Brain microvascular endothelial cell (primary cell): ENCODE measurements at regions not wholly inside any gene's neighbourhood (a gene's known extent, or its start where the extent isn't known, plus 50 kb on each side); places are given as distances from the start of the nearest gene placed in this dataset.

Experiments
- DNase-seq: peaks from one replicate; pipeline ENCODE4 v3.0.0-alpha.2; 2020
- H3K27ac ChIP-seq: fragments of 250-450 bp; sonication (Bioruptor Pico); 2 replicates; pipeline ENCODE4 v1.5.1; 2020; ENCODE audit warnings: mild to moderate bottlenecking, moderate library complexity
- H3K27me3 ChIP-seq: fragments of 250-450 bp; sonication (Bioruptor Pico); replicated peaks from 2 replicates; pipeline ENCODE4 v1.5.1; 2020; ENCODE audit warnings: mild to moderate bottlenecking
- H3K36me3 ChIP-seq: fragments of 250-450 bp; sonication (Bioruptor Pico); replicated peaks from 2 replicates; pipeline ENCODE4 v1.5.1; 2020; ENCODE audit warnings: mild to moderate bottlenecking
- H3K4me3 ChIP-seq: 2 replicates; pipeline ENCODE4 v1.5.1; 2011; ENCODE audit warnings: low read depth, mild to moderate bottlenecking, control low read depth, low read length, moderate library complexity
- in situ Hi-C: cut with HindIII; loops from 2 replicates; pipeline ENCODE4 v1.10.0; 2017; ENCODE audit warnings: low sequenced_read_pairs, low pct_ligation_motif_present
- TF ChIP-seq, protein P1 (sequence below): IDR thresholded peaks from 2 replicates; pipeline ENCODE4 v1.5.1; 2011; ENCODE audit warnings: low read depth, mild to moderate bottlenecking, moderate library complexity, low read length, control low read depth, inconsistent platforms; ENCODE audit errors: missing control alignments

GRCh38 chr20:58048096-58048702, 180.3 kb downstream of the ANKRD60 start:
- Histone ChIP-seq H3K27me3 (no peaks in the 10 kb centered on the region), H3K4me3 (no peak overlapping the region), H3K36me3 (no peaks in the 10 kb centered on the region), H3K27ac (no peak overlapping the region)
- peak; percentile 18 for DNase-seq
- TF ChIP-seq, protein P1, sequence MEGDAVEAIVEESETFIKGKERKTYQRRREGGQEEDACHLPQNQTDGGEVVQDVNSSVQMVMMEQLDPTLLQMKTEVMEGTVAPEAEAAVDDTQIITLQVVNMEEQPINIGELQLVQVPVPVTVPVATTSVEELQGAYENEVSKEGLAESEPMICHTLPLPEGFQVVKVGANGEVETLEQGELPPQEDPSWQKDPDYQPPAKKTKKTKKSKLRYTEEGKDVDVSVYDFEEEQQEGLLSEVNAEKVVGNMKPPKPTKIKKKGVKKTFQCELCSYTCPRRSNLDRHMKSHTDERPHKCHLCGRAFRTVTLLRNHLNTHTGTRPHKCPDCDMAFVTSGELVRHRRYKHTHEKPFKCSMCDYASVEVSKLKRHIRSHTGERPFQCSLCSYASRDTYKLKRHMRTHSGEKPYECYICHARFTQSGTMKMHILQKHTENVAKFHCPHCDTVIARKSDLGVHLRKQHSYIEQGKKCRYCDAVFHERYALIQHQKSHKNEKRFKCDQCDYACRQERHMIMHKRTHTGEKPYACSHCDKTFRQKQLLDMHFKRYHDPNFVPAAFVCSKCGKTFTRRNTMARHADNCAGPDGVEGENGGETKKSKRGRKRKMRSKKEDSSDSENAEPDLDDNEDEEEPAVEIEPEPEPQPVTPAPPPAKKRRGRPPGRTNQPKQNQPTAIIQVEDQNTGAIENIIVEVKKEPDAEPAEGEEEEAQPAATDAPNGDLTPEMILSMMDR, result no peak
- in situ Hi-C loops, result no loop called here

DNA sequence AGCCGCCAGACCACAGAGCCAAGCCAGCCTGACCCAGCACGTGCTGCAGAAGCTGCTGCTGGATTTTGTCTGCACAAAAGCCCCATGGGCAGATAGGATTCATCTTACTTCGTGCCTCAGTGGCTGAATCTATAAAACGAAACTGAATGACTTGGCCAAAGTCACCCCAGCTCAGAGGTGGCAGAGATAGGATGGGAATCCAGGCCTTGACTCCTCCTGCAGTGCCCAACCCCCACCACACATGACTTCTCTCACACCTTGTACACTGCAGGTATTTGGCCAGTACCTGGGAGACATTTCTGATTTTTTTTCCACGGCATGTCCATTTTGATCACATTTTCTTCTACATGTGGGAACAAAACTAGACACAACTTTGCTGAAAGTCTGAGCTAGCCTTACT, 182.1 kb downstream of the ANKRD60 start:
- H3K36me3 ChIP-seq, result no peaks in the 10 kb centered on the region
- TF ChIP-seq, protein P1, result no peak
- H3K27ac ChIP-seq, result no peak overlapping the region
- in situ Hi-C loops, result no loop called here
- H3K27me3 ChIP-seq, result no peaks in the 10 kb centered on the region
- no peak for DNase-seq
- no peak overlapping the region for H3K4me3 ChIP-seq

- DNase-seq, result no peak
- no peaks in the 10 kb centered on the region for H3K27me3 ChIP-seq
- no peaks in the 10 kb centered on the region for H3K36me3 ChIP-seq
- H3K4me3 ChIP-seq, result no peak overlapping the region
- TF ChIP-seq, protein P1, result no peak
- no peak overlapping the region for H3K27ac ChIP-seq
- in situ Hi-C loops, result no loop called here
These were observed 182.9 kb downstream of the ANKRD60 start for GRCh38 chr20:58045579-58045978.

DNA sequence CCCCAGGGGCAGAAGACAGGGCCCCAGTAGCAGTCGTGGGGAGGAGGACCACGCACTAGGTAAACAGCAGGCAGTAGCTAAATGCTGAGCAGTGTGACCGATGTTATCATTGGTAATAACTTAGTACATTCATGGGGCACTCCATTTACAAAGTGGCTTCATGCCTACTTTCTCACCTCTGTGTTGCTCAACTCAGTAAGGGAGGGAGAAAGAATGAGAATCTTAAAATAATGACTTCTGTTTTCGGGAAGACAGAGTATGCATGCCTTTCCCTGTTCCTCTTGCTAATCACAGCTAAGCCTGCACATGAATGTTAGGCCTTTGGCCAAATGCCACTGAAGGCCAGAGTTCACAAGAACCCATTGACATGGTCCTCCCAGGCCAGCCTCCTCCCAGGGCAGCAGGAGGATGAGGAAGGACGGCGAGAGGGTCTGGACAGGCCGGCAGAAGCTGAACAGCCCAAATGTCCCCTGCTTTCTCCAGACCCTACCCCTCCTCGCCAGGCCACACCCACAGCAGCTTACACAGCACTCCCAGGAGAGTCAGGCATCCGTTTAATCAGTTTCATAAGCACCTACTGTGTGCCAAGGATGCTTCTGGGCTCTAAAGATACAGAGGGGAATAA, 183.4 kb downstream of the ANKRD60 start:
- TF ChIP-seq, protein P1, result no peak
- Histone ChIP-seq H3K36me3 (no peaks in the 10 kb centered on the region), H3K4me3 (no peak overlapping the region), H3K27ac (no peak overlapping the region), H3K27me3 (no peaks in the 10 kb centered on the region)
- DNase-seq, result no peak
- in situ Hi-C loops, result no loop called here

- H3K4me3 ChIP-seq, result no peak overlapping the region
- DNase-seq, result no peak
- TF ChIP-seq, protein P1, result no peak
- in situ Hi-C loops, result no loop called here
- H3K27ac ChIP-seq, result no peak overlapping the region
- H3K36me3 ChIP-seq, result no peaks in the 10 kb centered on the region
- no peaks in the 10 kb centered on the region for H3K27me3 ChIP-seq
These were observed 184.2 kb downstream of the ANKRD60 start for GRCh38 chr20:58044286-58044685.
